NCI-H345 treated with DMSO at 0.1 percent for 48 hours (cell line): ENCODE measurements at regions not wholly inside any gene's neighbourhood (a gene's known extent, or its start where the extent isn't known, plus 50 kb on each side); places are given as distances from the start of the nearest gene placed in this dataset.
"Not testable (repeated sequence)": the region's sequence is repeated elsewhere in the genome, so short reads cannot be mapped to it uniquely, and the experiment has no call there.

Experiments used
- DNase-seq: peaks from one replicate; lab custom pipeline; 2025; ENCODE audit not compliant: unreplicated experiment; lab: John Stamatoyannopoulos, UW

DNA sequence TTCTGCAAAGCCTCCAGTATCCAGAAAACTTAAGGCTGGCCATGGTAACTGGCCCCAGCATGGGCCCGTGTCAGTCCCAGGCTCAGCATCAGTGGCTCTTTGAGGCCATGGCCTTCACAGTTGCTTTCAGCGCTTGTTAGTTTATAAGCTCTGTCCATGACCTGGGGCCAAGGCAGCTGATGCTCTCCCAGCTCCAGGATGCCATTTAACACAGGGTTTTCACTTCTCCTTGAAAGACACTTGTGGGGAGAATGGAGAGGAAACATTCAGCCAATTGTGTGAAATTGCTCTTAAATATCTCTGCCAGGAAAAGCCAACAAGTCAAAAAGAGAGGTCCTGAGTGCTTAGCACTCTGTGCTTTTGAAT lies 321.3 kb downstream of the FOXO1 start:
- no peak for DNase-seq

GRCh38 chr13:40345654-40346372 lies 320.6 kb downstream of the FOXO1 start:
- DNase-seq = no peak

DNA sequence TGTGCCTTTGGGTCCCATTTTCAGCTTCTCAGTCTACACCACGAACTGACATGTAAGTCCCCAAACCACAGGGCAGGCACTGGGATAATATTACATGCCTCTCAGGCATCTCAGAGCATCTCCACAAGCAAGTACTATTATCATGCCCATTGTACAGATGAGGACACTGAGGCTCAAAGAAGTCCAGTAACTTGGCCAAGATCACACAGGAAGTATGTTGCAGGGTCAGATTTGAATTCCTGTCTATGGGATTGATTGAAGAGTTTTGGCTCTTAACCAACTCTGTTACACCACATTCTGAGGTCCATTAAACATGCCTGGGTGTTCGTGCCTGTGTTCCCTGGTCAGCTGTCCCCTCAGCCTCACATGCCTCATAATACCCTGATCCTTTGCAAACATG lies 319.8 kb downstream of the FOXO1 start:
- DNase-seq = no peak

DNA sequence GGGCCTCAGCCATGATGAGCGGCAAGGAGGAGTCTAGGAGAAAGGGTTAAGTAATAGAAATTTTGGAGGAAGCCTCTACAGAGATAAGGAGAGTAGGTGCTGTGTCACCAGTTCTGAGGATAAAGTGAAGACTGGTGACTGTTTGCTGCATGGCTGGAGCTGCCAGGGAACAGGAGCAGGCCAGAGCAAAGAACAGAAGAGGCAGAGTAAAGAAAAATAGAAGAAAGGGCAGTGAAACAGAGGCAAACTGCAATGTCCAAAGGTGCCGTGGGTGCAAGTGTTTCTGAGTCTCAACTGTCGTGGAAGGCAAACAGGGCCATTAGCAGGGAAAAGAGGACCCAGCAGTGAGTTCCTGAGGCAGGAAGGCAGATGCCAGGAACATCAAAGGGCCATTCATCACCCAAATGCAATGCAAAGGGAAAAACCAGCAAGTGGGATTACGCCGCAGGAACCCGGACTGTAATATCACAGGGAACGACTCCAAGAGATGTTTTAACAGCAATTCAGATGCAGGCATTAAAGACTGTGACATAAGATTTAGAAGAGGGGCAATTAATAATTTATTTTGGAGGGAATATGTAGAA lies 318.3 kb downstream of the FOXO1 start:
- DNase-seq = no peak

DNA sequence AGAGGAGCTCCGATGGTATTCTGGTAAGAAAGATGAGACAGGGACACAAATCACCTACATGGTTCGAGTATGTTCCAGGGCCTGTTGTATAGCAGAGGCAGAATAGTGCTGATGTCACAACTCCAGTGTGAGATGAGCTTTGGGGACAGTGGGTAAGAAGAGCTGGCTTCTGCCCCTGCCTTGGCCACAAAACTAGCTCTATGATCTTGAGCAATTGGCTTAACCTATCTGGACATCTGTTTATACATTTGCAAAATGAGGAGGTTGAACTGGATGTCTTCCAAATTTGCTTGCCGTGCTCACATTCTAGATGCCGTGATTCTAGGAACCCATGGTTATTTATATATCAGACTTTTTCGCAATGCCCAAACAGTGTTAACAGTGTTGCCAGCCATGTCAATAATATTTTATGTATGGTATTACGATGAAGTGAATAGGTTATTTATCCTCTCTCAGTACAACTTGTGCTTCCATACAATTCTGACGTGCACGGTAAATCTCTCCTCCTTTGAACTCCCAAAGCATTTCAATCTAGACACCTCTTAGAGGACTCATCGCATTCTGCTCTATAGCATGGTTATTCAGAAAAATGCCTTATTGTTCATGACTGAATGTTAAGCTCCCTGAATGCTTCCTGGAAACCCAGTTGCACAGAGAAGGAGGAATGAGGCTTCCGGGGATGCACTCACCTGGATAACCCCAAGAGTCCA lies 316.0 kb downstream of the FOXO1 start:
- DNase-seq = no peak

DNA sequence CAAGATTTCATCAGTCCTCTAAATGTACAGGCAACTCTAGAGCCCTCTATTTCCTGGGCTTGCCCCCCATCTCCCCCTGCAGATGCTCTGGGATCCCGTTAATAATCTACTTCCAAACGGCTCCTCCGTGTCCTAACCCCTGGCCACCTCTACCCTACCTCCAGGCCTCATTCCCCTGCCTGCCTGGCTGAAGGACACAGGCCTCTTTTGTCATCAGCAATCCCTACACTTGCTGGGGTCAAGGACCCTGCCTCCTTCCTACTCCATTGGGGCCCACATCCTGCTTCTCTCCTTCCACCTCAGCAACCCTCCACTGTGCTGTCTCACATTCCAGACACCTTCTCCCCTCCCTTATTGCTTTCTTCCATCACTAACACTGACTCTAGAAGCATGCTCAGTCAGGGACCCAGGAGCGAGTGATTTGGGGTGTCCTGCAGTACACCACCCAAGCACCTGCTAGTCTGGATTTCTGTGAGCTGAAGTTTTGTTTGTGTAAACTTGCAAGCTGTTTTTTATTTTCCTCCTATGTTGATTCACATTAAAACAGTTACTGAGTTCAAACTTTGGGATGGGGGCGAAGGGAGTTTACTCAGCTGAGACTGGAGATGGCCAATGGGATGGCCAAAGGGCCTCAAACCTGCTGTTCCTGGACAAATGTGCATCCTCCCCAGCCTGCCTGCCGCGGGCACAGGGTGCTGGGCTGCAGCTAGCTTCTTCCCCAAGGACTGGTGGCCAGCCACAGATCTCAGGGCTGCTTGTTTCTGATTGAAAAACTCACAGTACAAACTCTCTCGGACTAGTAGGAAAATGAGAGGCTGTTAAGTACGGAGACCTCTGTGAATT lies 314.7 kb downstream of the FOXO1 start:
- no peak for DNase-seq

GRCh38 chr13:40352380-40352778 lies 314.1 kb downstream of the FOXO1 start:
- DNase-seq = no peak

DNA sequence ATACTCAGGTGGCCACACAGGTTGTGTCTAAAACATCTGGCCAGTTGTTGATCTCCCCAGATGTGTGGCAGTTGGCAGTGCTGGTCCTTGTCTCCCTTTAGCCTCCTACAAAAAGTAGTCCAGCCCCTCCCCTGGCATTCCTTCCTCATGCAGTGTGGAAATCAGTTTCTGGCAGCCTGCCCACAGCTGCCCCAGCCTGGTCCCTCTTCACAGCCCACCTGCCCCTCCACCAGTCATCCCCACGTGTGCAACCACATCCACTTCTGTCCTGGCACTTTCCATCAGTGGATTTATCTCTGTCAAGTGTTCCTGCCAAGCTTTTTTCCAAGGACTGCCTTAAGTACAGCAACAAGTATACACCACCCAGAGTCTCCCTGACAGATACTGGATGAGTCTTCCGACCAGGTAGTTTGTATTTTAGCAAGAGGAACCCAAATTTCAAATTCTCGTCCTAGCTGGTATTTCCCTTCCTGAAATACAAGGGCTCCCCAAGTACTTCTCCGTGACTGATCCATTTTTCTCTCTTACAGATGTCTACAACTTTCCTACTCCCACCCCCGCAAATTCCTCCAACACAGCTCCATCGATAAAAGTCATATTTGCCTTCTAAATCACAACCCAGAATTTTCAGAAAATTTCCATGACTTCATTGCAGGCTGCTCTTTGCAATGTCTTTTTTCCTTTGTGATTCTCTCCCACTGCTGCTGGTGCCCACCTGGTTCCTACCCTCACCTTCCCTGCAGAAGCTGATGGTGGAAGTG lies 313.5 kb downstream of the FOXO1 start:
- no peak for DNase-seq

DNA sequence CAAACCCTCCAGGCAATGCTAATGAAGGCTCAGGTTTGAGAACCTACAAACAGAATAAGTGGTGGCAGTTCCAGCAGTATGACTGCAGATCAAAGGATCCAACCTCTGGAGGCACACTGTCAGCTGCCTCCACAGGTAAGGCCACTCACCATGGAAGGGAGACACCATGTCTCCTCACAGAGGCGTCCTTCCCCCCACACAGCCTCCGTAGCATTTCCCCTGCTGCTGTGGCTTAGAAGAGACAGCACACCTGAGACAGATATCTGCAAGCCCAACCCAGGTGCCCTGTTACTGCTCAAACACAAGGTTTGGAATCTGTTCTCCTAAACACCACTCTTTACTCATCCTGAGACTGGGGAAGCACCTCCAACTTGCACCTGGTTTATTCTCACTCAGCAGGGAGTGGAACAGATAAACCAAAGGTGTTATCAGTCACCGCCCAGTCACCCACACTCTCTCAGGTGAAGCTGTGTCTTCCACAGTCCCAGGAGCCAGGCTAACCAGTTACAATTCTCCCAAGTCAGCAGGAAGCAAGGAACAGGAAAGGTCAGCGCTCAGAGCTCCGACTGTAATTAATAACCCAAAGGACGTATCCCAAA lies 311.2 kb downstream of the FOXO1 start:
- DNase-seq = no peak

DNA sequence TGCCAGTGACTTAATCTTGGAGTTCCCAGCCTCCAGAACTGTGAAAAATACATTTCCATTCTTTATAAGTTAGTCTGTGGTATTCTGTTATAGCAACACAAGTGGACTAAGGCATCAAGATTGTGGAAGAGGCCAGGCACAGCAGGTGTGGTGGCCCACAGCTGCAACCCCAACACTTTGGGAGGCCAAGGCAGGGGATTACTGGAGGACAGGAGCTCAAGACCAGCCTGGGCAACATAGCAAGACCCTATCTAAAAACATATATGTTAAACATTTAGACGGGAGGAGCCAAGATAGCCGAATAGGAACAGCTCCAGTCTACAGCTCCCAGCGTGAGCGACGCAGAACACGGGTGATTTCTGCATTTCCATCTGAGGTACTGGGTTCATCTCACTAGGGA lies 310.4 kb downstream of the FOXO1 start:
- no peak for DNase-seq

DNA sequence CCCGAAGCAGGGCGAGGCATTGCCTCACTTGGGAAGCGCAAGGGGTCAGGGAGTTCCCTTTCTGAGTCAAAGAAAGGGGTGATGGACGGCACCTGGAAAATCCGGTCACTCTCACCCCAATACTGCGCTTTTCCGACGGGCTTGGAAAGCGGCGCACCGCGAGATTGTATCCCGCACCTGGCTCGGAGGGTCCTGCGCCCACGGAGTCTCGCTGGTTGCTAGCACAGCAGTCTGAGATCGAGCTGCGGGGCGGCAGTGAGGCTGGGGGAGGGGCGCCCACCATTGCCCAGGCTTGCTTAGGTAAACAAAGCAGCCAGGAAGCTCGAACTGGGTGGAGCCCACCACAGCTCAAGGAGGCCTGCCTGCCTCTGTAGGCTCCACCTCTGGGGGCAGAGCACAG lies 310.0 kb downstream of the FOXO1 start:
- DNase-seq = not testable (repeated sequence)

- DNase-seq = no peak
These were observed 303.9 kb downstream of the FOXO1 start for GRCh38 chr13:40362502-40362901.

GRCh38 chr13:40363653-40364052 lies 302.8 kb downstream of the FOXO1 start:
- no peak for DNase-seq

- DNase-seq = no peak
These were observed 300.3 kb downstream of the FOXO1 start for GRCh38 chr13:40366119-40366518.

GRCh38 chr13:40368127-40368891 lies 298.1 kb downstream of the FOXO1 start:
- DNase-seq = no peak

GRCh38 chr13:40370661-40371060 lies 295.8 kb downstream of the FOXO1 start:
- DNase-seq = no peak

DNA sequence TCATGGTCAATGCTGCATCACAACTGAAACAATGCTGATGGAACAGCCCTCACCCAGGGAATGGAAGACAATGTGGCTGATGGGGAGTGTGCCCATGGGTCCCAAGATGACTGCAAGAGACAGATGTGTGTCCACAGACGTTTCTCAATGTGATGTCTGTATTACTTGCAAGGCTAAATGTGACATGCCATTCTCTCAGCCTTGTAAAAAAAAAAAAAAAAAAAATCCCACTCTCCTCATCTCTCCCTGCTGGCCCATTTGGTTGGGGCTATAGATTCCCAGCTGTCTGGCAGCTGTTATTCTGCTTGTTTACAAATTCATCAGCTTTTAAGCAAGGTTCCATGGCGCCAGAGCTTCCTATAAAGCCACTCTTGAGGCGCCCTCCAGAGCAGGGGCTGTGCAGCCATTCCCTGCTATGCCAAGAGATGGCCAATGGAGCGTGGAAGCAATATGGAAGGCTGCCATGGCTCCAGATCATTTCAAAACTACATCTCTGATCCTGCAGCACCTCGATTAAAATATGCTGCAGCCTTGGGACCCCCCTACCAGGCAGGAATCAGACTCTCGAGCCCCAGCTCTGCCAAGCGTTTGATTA lies 294.8 kb downstream of the FOXO1 start:
- DNase-seq = no peak

DNA sequence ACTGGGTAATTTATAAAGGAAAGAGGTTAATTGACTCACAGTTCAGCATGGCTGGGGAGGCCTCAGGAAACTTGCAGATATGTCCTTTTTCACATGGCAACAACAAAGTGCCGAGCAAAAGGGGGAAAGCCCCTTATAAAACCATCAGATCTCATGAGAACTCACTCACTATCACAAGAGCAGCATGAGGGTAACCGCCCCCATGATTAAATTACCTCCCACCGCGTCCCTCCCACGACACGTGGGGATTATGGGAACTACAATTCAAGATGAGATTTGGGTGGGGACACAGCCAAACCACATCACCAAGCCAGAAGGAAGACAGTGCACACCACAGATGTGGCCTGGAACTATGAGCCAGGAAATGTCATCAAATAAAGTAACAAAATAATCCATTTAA lies 292.8 kb downstream of the FOXO1 start:
- not testable (repeated sequence) for DNase-seq

DNA sequence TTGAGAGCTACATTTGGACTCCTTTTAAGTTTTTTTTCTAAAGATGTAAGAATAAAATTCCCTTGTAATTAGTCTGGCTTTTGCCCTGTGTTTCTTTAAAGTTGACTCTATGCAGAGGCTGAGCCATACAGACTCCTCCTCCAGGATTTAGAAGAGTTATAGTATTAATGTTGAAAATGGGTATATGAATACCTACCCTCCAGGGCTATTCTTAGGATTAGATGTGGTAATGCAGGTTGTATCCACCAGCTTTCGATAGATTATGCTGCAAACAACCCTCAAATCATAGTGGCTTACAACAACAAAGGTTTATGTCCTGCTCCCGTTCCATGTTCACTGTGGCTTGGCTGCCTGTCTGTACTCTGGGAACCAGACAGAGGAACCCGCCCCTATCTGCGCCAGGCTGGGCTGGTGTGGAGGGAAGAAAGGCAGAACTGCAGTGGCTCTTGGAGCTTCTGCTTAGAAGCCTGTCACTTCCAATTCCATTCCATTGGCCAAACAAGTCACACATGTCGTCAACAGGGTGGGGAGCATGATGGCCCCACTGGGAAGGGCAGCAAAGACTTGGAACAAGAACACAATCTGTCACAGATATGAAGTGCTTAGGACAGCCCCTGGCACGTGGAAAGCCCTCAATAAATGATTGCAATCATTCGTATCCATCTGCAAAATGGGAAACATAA lies 290.8 kb downstream of the FOXO1 start:
- DNase-seq = no peak
